ENCODE measurements at regions not wholly inside any gene's neighbourhood (a gene's known extent, or its start where the extent isn't known, plus 50 kb on each side); places are given as distances from the start of the nearest gene placed in this dataset.

- DNase-seq (no peak), ATAC-seq (no peak)
- H3K27me3 ChIP-seq: no peaks in the 10 kb centered on the region
- no peak overlapping the region for H3K4me3 ChIP-seq
- intact Hi-C loops (cut with DNase I): no loop called here
- no peaks in the 10 kb centered on the region for H3K36me3 ChIP-seq
- no peaks in the 10 kb centered on the region for H3K9me3 ChIP-seq
- H3K4me1 ChIP-seq: no peaks in the 10 kb centered on the region
- H3K27ac ChIP-seq: no peak overlapping the region
- TF ChIP-seq CTCF (IDR thresholded peaks at IDR 0.05): no peak
Observed at GRCh38 chr15:77553695-77554094, 79.0 kb downstream of the LINGO1 start.

- DNase-seq (no peak), ATAC-seq (no peak)
- no peaks in the 10 kb centered on the region for H3K27me3 ChIP-seq
- H3K9me3 ChIP-seq: no peaks in the 10 kb centered on the region
- H3K36me3 ChIP-seq: no peaks in the 10 kb centered on the region
- intact Hi-C loops (cut with DNase I): no loop called here
- no peak overlapping the region for H3K27ac ChIP-seq
- TF ChIP-seq CTCF (IDR thresholded peaks at IDR 0.05): no peak
- H3K4me1 ChIP-seq: no peaks in the 10 kb centered on the region
- no peak overlapping the region for H3K4me3 ChIP-seq
Observed at GRCh38 chr15:77553257-77553656, 79.5 kb downstream of the LINGO1 start.

GRCh38 chr15:77552066-77552465 lies 80.6 kb downstream of the LINGO1 start:
- no peak for DNase-seq
- no peak for TF ChIP-seq CTCF (IDR thresholded peaks at IDR 0.05)
- no peak overlapping the region for H3K4me3 ChIP-seq
- intact Hi-C loops (cut with DNase I): no loop called here
- H3K27ac ChIP-seq: no peak overlapping the region
- H3K9me3 ChIP-seq: no peaks in the 10 kb centered on the region
- no peak for ATAC-seq
- H3K27me3 ChIP-seq: no peaks in the 10 kb centered on the region
- no peaks in the 10 kb centered on the region for H3K36me3 ChIP-seq
- H3K4me1 ChIP-seq: no peaks in the 10 kb centered on the region

GRCh38 chr15:77550301-77551251 lies 82.1 kb downstream of the LINGO1 start:
- intact Hi-C loops (cut with DNase I): no loop called here
- Histone ChIP-seq H3K27ac (no peak overlapping the region), H3K9me3 (no peaks in the 10 kb centered on the region), H3K27me3 (no peaks in the 10 kb centered on the region), H3K4me3 (no peak overlapping the region), H3K4me1 (no peaks in the 10 kb centered on the region), H3K36me3 (no peaks in the 10 kb centered on the region)
- DNase-seq (no peak), ATAC-seq (no peak)
- TF ChIP-seq CTCF (IDR thresholded peaks at IDR 0.05): no peak

GRCh38 chr15:77549576-77550288 lies 83.0 kb downstream of the LINGO1 start:
- H3K27me3 ChIP-seq: no peaks in the 10 kb centered on the region
- TF ChIP-seq CTCF (IDR thresholded peaks at IDR 0.05): no peak
- no peak for ATAC-seq
- no peak overlapping the region for H3K4me3 ChIP-seq
- DNase-seq: no peak
- no peaks in the 10 kb centered on the region for H3K4me1 ChIP-seq
- intact Hi-C loops (cut with DNase I): loop anchor here (10.0 kb wide), 1 partner anchor 515 kb away; no protein-coding TSS in a partner anchor
- no peaks in the 10 kb centered on the region for H3K9me3 ChIP-seq
- H3K36me3 ChIP-seq: no peaks in the 10 kb centered on the region
- no peak overlapping the region for H3K27ac ChIP-seq

All from upper lobe of right lung (tissue), 1 donor.